A549 (cell line): ENCODE measurements at regions not wholly inside any gene's neighbourhood (a gene's known extent, or its start where the extent isn't known, plus 50 kb on each side); places are given as distances from the start of the nearest gene placed in this dataset.

Experiments used
- ATAC-seq, 2 experiments: fragments of 200-7000 bp in 1 of 2; fragments of >200 bp in 1 of 2; cut with Nextera tagmentation in 1 of 2; cut with Tn5 transposase in 1 of 2; 3 replicates each; pipeline versions ENCODE4 v1.8.0 to v1.9.1; 2018 to 2020; ENCODE audit warnings: mild to moderate bottlenecking in 1 of 2, moderate library complexity in 1 of 2
- CTCF ChIA-PET: fragments of 300-600 bp; sonication (Branson Sonifier 250); formaldehyde crosslinking; extraction: SDS; loops from one replicate; lab custom pipeline; 2021; ENCODE audit warnings: antibody characterized with exemption, inconsistent platforms; lab: Yijun Ruan, JAX
- POLR2A ChIA-PET: fragments of 350-600 bp; formaldehyde crosslinking; extraction: SDS; loops from one replicate; lab custom pipeline; 2021; ENCODE audit warnings: antibody characterized with exemption, inconsistent platforms; lab: Yijun Ruan, JAX
- DNase-seq, 2 experiments: peaks; one replicate each; pipeline versions ENCODE4 v3.0.0 to v3.0.0-alpha.2; 2011 to 2016; ENCODE audit warnings: low read depth in 1 of 2, low spot score in 1 of 2
- FAIRE-seq: peaks from 2 replicates; lab custom pipeline; 2011; peaks lifted over from hg19 to GRCh38; lab: Jason Lieb, UNC
- H3K27ac ChIP-seq, 2 experiments: fragments of >200 bp; sonication (Bioruptor Twin); formaldehyde crosslinking; 3 replicates each; pipeline ENCODE4 v1.5.1; 2016 to 2017
- H3K4me1 ChIP-seq: fragments of >200 bp; sonication (Bioruptor Twin); formaldehyde crosslinking; 3 replicates; pipeline ENCODE4 v1.6.1; 2016
- H3K4me2 ChIP-seq: fragments of >200 bp; sonication (Bioruptor Twin); formaldehyde crosslinking; 3 replicates; pipeline ENCODE4 v1.6.1; 2016
- H3K4me3 ChIP-seq: fragments of >200 bp; sonication (Bioruptor Twin); formaldehyde crosslinking; 3 replicates; pipeline ENCODE4 v1.5.1; 2016
- H3K9me3 ChIP-seq: fragments of >200 bp; sonication (Bioruptor Twin); formaldehyde crosslinking; 3 replicates; pipeline ENCODE4 v1.6.1; 2016
- CBX2 ChIP-seq: fragments of 200-600 bp; sonication (generic); IDR thresholded peaks from 2 replicates; pipeline ENCODE4 v1.6.1; 2016; ENCODE audit warnings: low read depth, mild to moderate bottlenecking, borderline replicate concordance
- CTCF ChIP-seq: fragments of >200 bp; sonication (Bioruptor Twin); formaldehyde crosslinking; IDR thresholded peaks from 3 replicates; pipeline ENCODE4 v1.5.1; 2016
- EHF ChIP-seq: fragments of 250-450 bp; sonication (Bioruptor Pico); IDR thresholded peaks from 2 replicates; pipeline ENCODE4 v1.5.0; 2020; ENCODE audit warnings: mild to moderate bottlenecking
- EHMT2 ChIP-seq: fragments of 200-600 bp; sonication (generic); IDR thresholded peaks from 2 replicates; pipeline ENCODE4 v1.6.1; 2016; ENCODE audit warnings: antibody characterized with exemption, low read depth, mild to moderate bottlenecking, moderate library complexity
- ESRRA ChIP-seq: fragments of 150-350 bp; IDR thresholded peaks from 2 replicates; pipeline ENCODE4 v1.6.1; 2014; ENCODE audit warnings: mild to moderate bottlenecking, low read length, borderline replicate concordance
- FOSB ChIP-seq: fragments of 250-450 bp; sonication (Bioruptor Pico); IDR thresholded peaks from 2 replicates; pipeline ENCODE4 v1.5.0; 2020; ENCODE audit warnings: mild to moderate bottlenecking, moderate library complexity
- FOSL2 ChIP-seq, 2 experiments: fragments of 450-650 bp in 1 of 2; fragments of >200 bp in 1 of 2; sonication (Bioruptor Twin) in 1 of 2; formaldehyde crosslinking; IDR thresholded peaks; 2 replicates each; pipeline versions ENCODE4 v1.5.0 to v1.6.1; 2016 to 2020; ENCODE audit warnings: mild to moderate bottlenecking in 1 of 2, moderate library complexity in 1 of 2
- GATA3 ChIP-seq: IDR thresholded peaks from 2 replicates; pipeline ENCODE4 v1.6.1; 2012; ENCODE audit warnings: borderline replicate concordance
- HDAC2 ChIP-seq: fragments of 200-600 bp; sonication (generic); IDR thresholded peaks from 2 replicates; pipeline ENCODE4 v1.6.1; 2016
- HES2 ChIP-seq: fragments of >200 bp; sonication (Bioruptor Twin); formaldehyde crosslinking; IDR thresholded peaks from 2 replicates; pipeline ENCODE4 v1.6.1; 2016
- JUN ChIP-seq, 2 experiments: fragments of >200 bp; sonication (Bioruptor Twin); formaldehyde crosslinking; IDR thresholded peaks; 2 replicates in 1 of 2; 3 replicates in 1 of 2; pipeline ENCODE4 v1.6.1; 2016 to 2017
- JUNB ChIP-seq: fragments of >200 bp; sonication (Bioruptor Twin); formaldehyde crosslinking; IDR thresholded peaks from 2 replicates; pipeline ENCODE4 v1.6.1; 2016
- KDM1A ChIP-seq: fragments of 200-600 bp; sonication (generic); IDR thresholded peaks from 2 replicates; pipeline ENCODE4 v1.6.1; 2016; ENCODE audit warnings: low read depth, mild to moderate bottlenecking
- MYC ChIP-seq: IDR thresholded peaks from 2 replicates; pipeline ENCODE4 v1.6.1; 2012; ENCODE audit warnings: mild to moderate bottlenecking, inconsistent platforms, low read length, improper control_type of control experiment, borderline replicate concordance
- NPAS2 ChIP-seq: fragments of 250-450 bp; sonication (Bioruptor Pico); IDR thresholded peaks from 2 replicates; pipeline ENCODE4 v1.8.0; 2022; ENCODE audit warnings: mild to moderate bottlenecking, moderate library complexity, borderline replicate concordance
- NR3C1 ChIP-seq: fragments of >200 bp; sonication (Bioruptor Twin); formaldehyde crosslinking; IDR thresholded peaks from 3 replicates; pipeline ENCODE4 v1.6.1; 2017
- PBX3 ChIP-seq: IDR thresholded peaks from 2 replicates; pipeline ENCODE4 v1.6.1; 2012
- POLR2AphosphoS2 ChIP-seq: conservative IDR thresholded peaks from 2 replicates; pipeline ENCODE4 v1.6.1; 2012; ENCODE audit warnings: low read length, improper control_type of control experiment, inconsistent platforms
- RCOR1 ChIP-seq: fragments of 150-350 bp; IDR thresholded peaks from 2 replicates; pipeline ENCODE4 v1.6.1; 2014; ENCODE audit warnings: antibody characterized with exemption, low read length, low read depth
- RFX5 ChIP-seq: fragments of 450-650 bp; IDR thresholded peaks from 2 replicates; pipeline ENCODE4 v1.7.1; 2014; ENCODE audit warnings: antibody characterized with exemption, mild to moderate bottlenecking, moderate library complexity
- SMC3 ChIP-seq: fragments of >200 bp; sonication (Bioruptor Twin); formaldehyde crosslinking; IDR thresholded peaks from 3 replicates; pipeline ENCODE4 v1.6.1; 2018; ENCODE audit warnings: inconsistent platforms
- TFCP2L1 ChIP-seq: fragments of 250-450 bp; sonication (Bioruptor Pico); IDR thresholded peaks from 2 replicates; pipeline ENCODE4 v1.5.0; 2021; ENCODE audit warnings: mild to moderate bottlenecking
- ZC3H11A ChIP-seq: fragments of 450-650 bp; IDR thresholded peaks from 2 replicates; pipeline ENCODE4 v1.6.1; 2014; ENCODE audit warnings: antibody characterized with exemption, mild to moderate bottlenecking
- WGBS: methylation state at CpG from one replicate; pipeline ENCODE4 v1.1.6; 2017; ENCODE audit errors: missing lambda C conversion rate; 5-methylcytosine and 5-hydroxymethylcytosine counted together

GRCh38 chr11:104526006-104526405 is 362.1 kb upstream of the PDGFD start:
- TF ChIP-seq HES2 (no peak), CTCF (no peak), NR3C1 (no peak), SMC3 (no peak), TFCP2L1 (no peak), HDAC2 (no peak), PBX3 (no peak), GATA3 (no peak), EHMT2 (no peak), ZC3H11A (no peak), EHF (CRISPR knock-in tag) (no peak), JUNB (no peak)
- POLR2A ChIA-PET, result no interaction called here

GRCh38 chr11:104525416-104525815 is 361.5 kb upstream of the PDGFD start:
- no peak for ATAC-seq
- no peak overlapping the region for H3K27ac ChIP-seq
- ChIA-PET POLR2A (no interaction called here), CTCF (no interaction called here)
- 87% methylated on average over 3 of the region's 3 CpGs for WGBS
- no peaks in the 10 kb centered on the region for H3K9me3 ChIP-seq
- no peak for TF ChIP-seq EHF (CRISPR knock-in tag)
- no peak for TF ChIP-seq FOSL2 (IDR thresholded peaks at IDR 0.05)
- TF ChIP-seq FOSL2 (CRISPR knock-in tag; IDR thresholded peaks at IDR 0.05), result no peak
- no peak overlapping the region for H3K4me3 ChIP-seq
- FAIRE-seq, result no peak
- no peak for DNase-seq
- no peak overlapping the region for H3K4me2 ChIP-seq
- H3K4me1 ChIP-seq, result no peaks in the 10 kb centered on the region

More at GRCh38 chr11:104526006-104526405, 362.1 kb upstream of the PDGFD start:
- WGBS, result 15% methylated on average over 2 of the region's 2 CpGs
- H3K9me3 ChIP-seq, result no peaks in the 10 kb centered on the region
- no peak overlapping the region for H3K4me2 ChIP-seq
- CTCF ChIA-PET, result no interaction called here
- no peak for FAIRE-seq
- no peak for ATAC-seq
- H3K4me3 ChIP-seq, result no peak overlapping the region
- H3K27ac ChIP-seq, result no peak overlapping the region
- H3K4me1 ChIP-seq, result no peaks in the 10 kb centered on the region
- no peak for DNase-seq

- FAIRE-seq, result no peak
- Histone ChIP-seq H3K4me2 (no peak overlapping the region), H3K4me3 (no peak overlapping the region), H3K27ac (no peak overlapping the region), H3K4me1 (no peaks in the 10 kb centered on the region), H3K9me3 (no peaks in the 10 kb centered on the region)
- no peak for DNase-seq
- POLR2A ChIA-PET, result no interaction called here
- no peak for TF ChIP-seq NPAS2 (CRISPR knock-in tag)
- no peak for TF ChIP-seq CBX2
- TF ChIP-seq PBX3, result no peak
- no peak for TF ChIP-seq GATA3
- TF ChIP-seq POLR2AphosphoS2, result no peak
- TF ChIP-seq RCOR1, result no peak
- TF ChIP-seq FOSB, result no peak
- no peak for TF ChIP-seq MYC
- TF ChIP-seq JUN (IDR thresholded peaks at IDR 0.05), result no peak
- no peak for TF ChIP-seq RFX5
- TF ChIP-seq ESRRA, result no peak
- TF ChIP-seq NR3C1, result no peak
- no peak for TF ChIP-seq KDM1A
- no peak for ATAC-seq
- CTCF ChIA-PET, result interaction anchor here (1.0 kb wide), 1 partner anchor 9 kb away, joined by 3 read pairs; no protein-coding TSS in a partner anchor
Measured at GRCh38 chr11:104524254-104524653, 360.3 kb upstream of the PDGFD start.
